H9 (cell line): ENCODE measurements at regions not wholly inside any gene's neighbourhood (a gene's known extent, or its start where the extent isn't known, plus 50 kb on each side); places are given as distances from the start of the nearest gene placed in this dataset.
"Not testable (repeated sequence)": the region's sequence is repeated elsewhere in the genome, so short reads cannot be mapped to it uniquely, and the experiment has no call there.

Experiments
- DNase-seq: peaks from one replicate; pipeline ENCODE4 v3.0.0-alpha.2; 2017
- H2AFZ ChIP-seq: one replicate; pipeline ENCODE4 v1.6.1; 2013; ENCODE audit warnings: mild to moderate bottlenecking, low read length, control low read depth, moderate library complexity
- H2AK5ac ChIP-seq: 2 replicates; pipeline ENCODE4 v1.6.1; 2013; ENCODE audit warnings: low read length, control low read depth, mixed read lengths; ENCODE audit not compliant: insufficient read length
- H2BK120ac ChIP-seq: one replicate; pipeline ENCODE4 v1.6.1; 2013; ENCODE audit warnings: low read depth, mild to moderate bottlenecking, low read length, control low read depth, inconsistent platforms; ENCODE audit not compliant: poor library complexity, severe bottlenecking
- H2BK12ac ChIP-seq: 2 replicates; pipeline ENCODE4 v1.6.1; 2013; ENCODE audit warnings: low read length, control low read depth, mixed read lengths, low read depth; ENCODE audit not compliant: insufficient read length
- H2BK15ac ChIP-seq: 2 replicates; pipeline ENCODE4 v1.6.1; 2013; ENCODE audit warnings: low read depth, low read length, control low read depth
- H2BK20ac ChIP-seq: one replicate; pipeline ENCODE4 v1.6.1; 2013; ENCODE audit warnings: low read depth, mild to moderate bottlenecking, low read length, control low read depth, inconsistent platforms; ENCODE audit not compliant: poor library complexity, severe bottlenecking
- H2BK5ac ChIP-seq: 2 replicates; pipeline ENCODE4 v1.6.1; 2013; ENCODE audit warnings: low read length, control low read depth, mixed read lengths; ENCODE audit not compliant: insufficient read length
- H3K14ac ChIP-seq: 2 replicates; pipeline ENCODE4 v1.6.1; 2013; ENCODE audit warnings: low read length, control low read depth; ENCODE audit not compliant: insufficient read depth
- H3K18ac ChIP-seq: 2 replicates; pipeline ENCODE4 v1.6.1; 2013; ENCODE audit warnings: low read depth, mild to moderate bottlenecking, mixed read lengths, low read length, control low read depth; ENCODE audit not compliant: insufficient read length
- H3K23ac ChIP-seq: 2 replicates; pipeline ENCODE4 v1.6.1; 2013; ENCODE audit warnings: low read length, control low read depth, mixed read lengths, low read depth; ENCODE audit not compliant: insufficient read length
- H3K23me2 ChIP-seq: 2 replicates; pipeline ENCODE4 v1.6.1; 2013; ENCODE audit warnings: low read depth, mild to moderate bottlenecking, mixed read lengths, low read length, control low read depth; ENCODE audit not compliant: insufficient read length, poor library complexity, severe bottlenecking
- H3K27ac ChIP-seq: 2 replicates; pipeline ENCODE4 v1.5.1; 2013; ENCODE audit warnings: low read length, control low read depth, mixed read lengths, low read depth; ENCODE audit not compliant: insufficient read length
- H3K27me3 ChIP-seq: 2 replicates; pipeline ENCODE4 v1.6.1; 2013; ENCODE audit warnings: low read length, control low read depth, inconsistent platforms; ENCODE audit not compliant: insufficient read depth
- H3K4ac ChIP-seq: 2 replicates; pipeline ENCODE4 v1.6.1; 2013; ENCODE audit warnings: low read depth, mild to moderate bottlenecking, control low read depth, inconsistent platforms, low read length, moderate library complexity
- H3K4me1 ChIP-seq: 2 replicates; pipeline ENCODE4 v1.6.1; 2013; ENCODE audit warnings: low read length, control low read depth, inconsistent platforms; ENCODE audit not compliant: insufficient read depth
- H3K4me2 ChIP-seq: 2 replicates; pipeline ENCODE4 v1.6.1; 2013; ENCODE audit warnings: low read length, control low read depth, mixed read lengths; ENCODE audit not compliant: insufficient read length, insufficient read depth
- H3K56ac ChIP-seq: 2 replicates; pipeline ENCODE4 v1.6.1; 2013; ENCODE audit warnings: low read depth, mild to moderate bottlenecking, mixed read lengths, low read length, control low read depth; ENCODE audit not compliant: insufficient read length
- H3K79me1 ChIP-seq: 2 replicates; pipeline ENCODE4 v1.6.1; 2013; ENCODE audit warnings: low read depth, mild to moderate bottlenecking, moderate library complexity, low read length, control low read depth, inconsistent platforms; ENCODE audit not compliant: insufficient read depth, poor library complexity, severe bottlenecking
- H3K79me2 ChIP-seq: 2 replicates; pipeline ENCODE4 v1.6.1; 2013; ENCODE audit warnings: low read length, control low read depth, inconsistent platforms; ENCODE audit not compliant: insufficient read depth
- H3K9ac ChIP-seq: 2 replicates; pipeline ENCODE4 v1.6.1; 2013; ENCODE audit warnings: low read length, control low read depth, mixed read lengths; ENCODE audit not compliant: insufficient read length; ENCODE audit errors: extremely low read depth
- H3K9me3 ChIP-seq: one replicate; pipeline ENCODE4 v1.6.1; 2013; ENCODE audit warnings: low read depth, low read length, inconsistent platforms; ENCODE audit not compliant: control insufficient read depth
- H3T11ph ChIP-seq: one replicate; pipeline ENCODE4 v1.6.1; 2013; ENCODE audit warnings: mild to moderate bottlenecking, low read length, control low read depth, inconsistent platforms
- H4K20me1 ChIP-seq: one replicate; pipeline ENCODE4 v1.6.1; 2013; ENCODE audit not compliant: control insufficient read depth, insufficient read length, insufficient read depth
- H4K5ac ChIP-seq: 2 replicates; pipeline ENCODE4 v1.6.1; 2013; ENCODE audit warnings: low read depth, mild to moderate bottlenecking, mixed read lengths, low read length, control low read depth; ENCODE audit not compliant: insufficient read length
- H4K8ac ChIP-seq: replicated peaks from 2 replicates; pipeline ENCODE4 v1.6.1; 2013; ENCODE audit warnings: low read length, control low read depth, mixed read lengths, low read depth; ENCODE audit not compliant: insufficient read length
- H4K91ac ChIP-seq: 2 replicates; pipeline ENCODE4 v1.6.1; 2013; ENCODE audit warnings: low read depth, mild to moderate bottlenecking, moderate library complexity, mixed read lengths, low read length, control low read depth; ENCODE audit not compliant: insufficient read length
- H3K27ac Mint-ChIP-seq, 3 experiments: 2 replicates in 2 of 3; 3 replicates in 1 of 3; pipeline ENCODE4 v1.8.0; 2020 to 2021; ENCODE audit warnings: mixed read lengths in 3 of 3, mild to moderate bottlenecking in 1 of 3, moderate library complexity in 1 of 3
- H3K27me3 Mint-ChIP-seq: 2 replicates; pipeline ENCODE4 v1.8.0; 2021; ENCODE audit warnings: low read depth, mild to moderate bottlenecking, moderate library complexity, mixed read lengths
- H3K36me3 Mint-ChIP-seq, 3 experiments: 2 replicates in 2 of 3; 3 replicates in 1 of 3; pipeline ENCODE4 v1.8.0; 2020 to 2021; ENCODE audit warnings: low read depth in 3 of 3, mixed read lengths in 3 of 3; ENCODE audit not compliant: insufficient read depth in 1 of 3
- H3K4me1 Mint-ChIP-seq, 2 experiments: 2 replicates each; pipeline ENCODE4 v1.8.0; 2020; ENCODE audit warnings: mixed read lengths in 2 of 2
- H3K4me3 Mint-ChIP-seq, 2 experiments: 2 replicates in 1 of 2; 3 replicates in 1 of 2; pipeline ENCODE4 v1.8.0; 2020 to 2021; ENCODE audit warnings: mild to moderate bottlenecking in 2 of 2, mixed read lengths in 2 of 2, moderate library complexity in 1 of 2
- H3K9me3 Mint-ChIP-seq, 2 experiments: 2 replicates in 1 of 2; 3 replicates in 1 of 2; pipeline ENCODE4 v1.8.0; 2020; ENCODE audit warnings: mild to moderate bottlenecking in 2 of 2, mixed read lengths in 2 of 2, moderate library complexity in 1 of 2
- CTCF ChIP-seq: fragments of 200-600 bp; sonication (generic); conservative IDR thresholded peaks from 3 replicates; pipeline ENCODE4 v1.8.0; 2021; ENCODE audit warnings: antibody characterized with exemption, mild to moderate bottlenecking
- WGBS: extraction: QIAGEN DNeasy Blood & Tissue Kit; methylation state at CpG from one replicate; pipeline ENCODE4 v1.1.7; 2013; ENCODE audit warnings: missing lambda C conversion rate, low lambda C conversion rate, mixed read lengths; ENCODE audit not compliant: insufficient read length; ENCODE audit errors: extremely low coverage; 5-methylcytosine and 5-hydroxymethylcytosine counted together

GRCh38 chr3:102378216-102378615 lies 56.6 kb upstream of the ZPLD1 start:
- no peak overlapping the region for H4K91ac ChIP-seq
- Mint-ChIP-seq H3K27me3 (no peaks in the 10 kb centered on the region), H3K36me3 (no peaks in the 10 kb centered on the region), H3K9me3 (no peaks in the 10 kb centered on the region), H3K27ac (no peak overlapping the region), H3K4me1 (no peaks in the 10 kb centered on the region), H3K4me3 (no peak overlapping the region)
- no peak overlapping the region for H3K9ac ChIP-seq
- H3K14ac ChIP-seq, result no peak overlapping the region
- no peaks in the 10 kb centered on the region for H3K23me2 ChIP-seq
- no peak overlapping the region for H3K23ac ChIP-seq
- WGBS, result no CpG with 5 or more reads among the region's 4 CpGs
- no peaks in the 10 kb centered on the region for H3K4me1 ChIP-seq
- H3K4me2 ChIP-seq, result no peak overlapping the region
- no peak overlapping the region for H2BK15ac ChIP-seq
- H3K79me2 ChIP-seq, result no peaks in the 10 kb centered on the region
- H3K9me3 ChIP-seq, result no peaks in the 10 kb centered on the region
- H2AFZ ChIP-seq, result no peak overlapping the region
- H3T11ph ChIP-seq, result no peak overlapping the region
- no peak overlapping the region for H3K56ac ChIP-seq
- no peaks in the 10 kb centered on the region for H3K27me3 ChIP-seq
- H3K18ac ChIP-seq, result no peak overlapping the region
- H2AK5ac ChIP-seq, result no peak overlapping the region
- H2BK12ac ChIP-seq, result no peak overlapping the region
- H3K79me1 ChIP-seq, result no peaks in the 10 kb centered on the region
- H2BK20ac ChIP-seq, result no peak overlapping the region
- no peak overlapping the region for H2BK5ac ChIP-seq
- H4K8ac ChIP-seq, result no peak overlapping the region
- H4K20me1 ChIP-seq, result no peaks in the 10 kb centered on the region
- no peak overlapping the region for H4K5ac ChIP-seq
- no peak for TF ChIP-seq CTCF
- no peak overlapping the region for H3K4ac ChIP-seq
- no peak for DNase-seq
- H2BK120ac ChIP-seq, result no peak overlapping the region
- no peak overlapping the region for H3K27ac ChIP-seq

GRCh38 chr3:102382201-102382600 lies 52.6 kb upstream of the ZPLD1 start:
- H2BK120ac ChIP-seq, H3K27ac Mint-ChIP-seq, H4K20me1 ChIP-seq, H3K4me2 ChIP-seq, H3K18ac ChIP-seq, H3K27ac ChIP-seq, H2BK5ac ChIP-seq, H2BK20ac ChIP-seq, H3K4me1 Mint-ChIP-seq, H3K23ac ChIP-seq, H3K79me2 ChIP-seq, H3K56ac ChIP-seq, H3K79me1 ChIP-seq, H2BK15ac ChIP-seq, H3K4ac ChIP-seq, H3K9ac ChIP-seq, H2AFZ ChIP-seq, H3K9me3 Mint-ChIP-seq, H3K27me3 ChIP-seq, DNase-seq, H4K8ac ChIP-seq, H2AK5ac ChIP-seq, H3T11ph ChIP-seq, H3K27me3 Mint-ChIP-seq, H3K4me3 Mint-ChIP-seq, H3K23me2 ChIP-seq, H2BK12ac ChIP-seq, H3K9me3 ChIP-seq, H3K36me3 Mint-ChIP-seq, H3K14ac ChIP-seq, H4K91ac ChIP-seq, H4K5ac ChIP-seq, H3K4me1 ChIP-seq: not testable (repeated sequence)
- WGBS, result no CpG with 5 or more reads among the region's 6 CpGs
